Breast epithelium (tissue), 3 donors: ENCODE measurements at regions not wholly inside any gene's neighbourhood (a gene's known extent, or its start where the extent isn't known, plus 50 kb on each side); places are given as distances from the start of the nearest gene placed in this dataset.

Experiments
- POLR2A ChIP-seq: fragments of 450-650 bp; IDR thresholded peaks from one replicate; pipeline ENCODE4 v1.6.1; 2016; ENCODE audit warnings: antibody characterized with exemption, mild to moderate bottlenecking, moderate library complexity
- POLR2AphosphoS5 ChIP-seq, 3 donors: sonication (generic); formaldehyde crosslinking; IDR thresholded peaks; one replicate each; pipeline ENCODE4 v1.6.1; 2017; ENCODE audit warnings: antibody characterized with exemption in 3 of 3
- TF ChIP-seq, protein P1 (sequence below), 3 donors: fragments of 450-650 bp; IDR thresholded peaks; one replicate each; pipeline ENCODE4 v1.5.1; 2016 to 2017; ENCODE audit warnings: antibody characterized with exemption in 3 of 3, mild to moderate bottlenecking in 3 of 3, moderate library complexity in 3 of 3

DNA sequence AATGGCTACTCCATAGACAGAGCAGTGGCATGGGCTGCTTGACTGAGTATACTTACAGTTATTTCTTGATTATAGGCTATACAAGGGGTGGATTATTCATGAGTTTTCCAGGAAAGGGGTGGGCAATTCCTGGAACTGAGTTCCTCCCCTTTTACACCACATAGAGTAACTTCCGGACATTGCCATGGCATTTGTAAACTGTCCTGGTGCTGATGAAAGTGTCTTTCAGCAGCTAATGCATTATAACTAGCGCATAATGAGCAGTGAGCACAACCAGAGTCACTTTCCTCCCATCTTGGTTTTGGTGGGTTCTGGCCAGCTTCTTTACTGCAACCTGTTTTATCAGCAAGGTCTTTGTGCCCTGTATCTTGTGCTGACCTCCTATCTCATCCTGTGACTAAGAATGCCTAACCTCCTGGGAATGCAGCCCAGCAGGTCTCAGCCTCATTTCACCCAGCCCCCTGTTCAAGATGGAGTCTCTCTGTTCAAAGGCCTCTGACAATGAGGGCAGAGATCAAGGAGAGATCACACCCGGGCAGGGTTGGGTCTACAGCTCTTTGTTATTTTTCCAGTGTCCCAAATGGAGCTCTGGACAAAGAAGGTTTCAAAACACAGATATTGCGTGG lies 468.4 kb upstream of the PRKX start:
- TF ChIP-seq, protein P1, sequence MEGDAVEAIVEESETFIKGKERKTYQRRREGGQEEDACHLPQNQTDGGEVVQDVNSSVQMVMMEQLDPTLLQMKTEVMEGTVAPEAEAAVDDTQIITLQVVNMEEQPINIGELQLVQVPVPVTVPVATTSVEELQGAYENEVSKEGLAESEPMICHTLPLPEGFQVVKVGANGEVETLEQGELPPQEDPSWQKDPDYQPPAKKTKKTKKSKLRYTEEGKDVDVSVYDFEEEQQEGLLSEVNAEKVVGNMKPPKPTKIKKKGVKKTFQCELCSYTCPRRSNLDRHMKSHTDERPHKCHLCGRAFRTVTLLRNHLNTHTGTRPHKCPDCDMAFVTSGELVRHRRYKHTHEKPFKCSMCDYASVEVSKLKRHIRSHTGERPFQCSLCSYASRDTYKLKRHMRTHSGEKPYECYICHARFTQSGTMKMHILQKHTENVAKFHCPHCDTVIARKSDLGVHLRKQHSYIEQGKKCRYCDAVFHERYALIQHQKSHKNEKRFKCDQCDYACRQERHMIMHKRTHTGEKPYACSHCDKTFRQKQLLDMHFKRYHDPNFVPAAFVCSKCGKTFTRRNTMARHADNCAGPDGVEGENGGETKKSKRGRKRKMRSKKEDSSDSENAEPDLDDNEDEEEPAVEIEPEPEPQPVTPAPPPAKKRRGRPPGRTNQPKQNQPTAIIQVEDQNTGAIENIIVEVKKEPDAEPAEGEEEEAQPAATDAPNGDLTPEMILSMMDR (IDR thresholded peaks at IDR 0.05), result no peak
- no peak for TF ChIP-seq POLR2A
- TF ChIP-seq POLR2AphosphoS5 (IDR thresholded peaks at IDR 0.05), result no peak
